ENCODE measurements at regions not wholly inside any gene's neighbourhood (a gene's known extent, or its start where the extent isn't known, plus 50 kb on each side); places are given as distances from the start of the nearest gene placed in this dataset.

- TF ChIP-seq CTCF (IDR thresholded peaks at IDR 0.05) (no peak), ZSCAN20 (CRISPR knock-in tag; IDR thresholded peaks at IDR 0.05) (no peak), POLR2A (IDR thresholded peaks at IDR 0.05; ENCODE audit: low read length) (no peak), HDAC2 (IDR thresholded peaks at IDR 0.05) (no peak), CHD4 (IDR thresholded peaks at IDR 0.05; ENCODE audit: borderline replicate concordance) (no peak)
These were observed 892.0 kb downstream of the GATA3 start for GRCh38 chr10:8946451-8946850.
